ENCODE measurements at regions not wholly inside any gene's neighbourhood (a gene's known extent, or its start where the extent isn't known, plus 50 kb on each side); places are given as distances from the start of the nearest gene placed in this dataset.
"Not testable (repeated sequence)": the region's sequence is repeated elsewhere in the genome, so short reads cannot be mapped to it uniquely, and the experiment has no call there.

GRCh38 chr2:150256736-150257135 lies 230.7 kb downstream of the RND3 start:
- intact Hi-C loops (cut with DNase I; ENCODE audit: low total_unique reads), result no loop called here
- Histone ChIP-seq H3K27ac (peak overlapping the region in 1 of 8 donors; percentile 31), H3K4me1 (no peaks in the 10 kb centered on the region), H3K9me3 (peaks cover 0 to 8% (median 2%) of the 10 kb centered on the region in 8 donors), H3K4me3 (no peak overlapping the region), H3K36me3 (no peaks in the 10 kb centered on the region), H3K27me3 (replicated peaks in 1 of 7) (no peaks in the 10 kb centered on the region)
- no peak for TF ChIP-seq POLR2AphosphoS5 (IDR thresholded peaks at IDR 0.05)
- TF ChIP-seq POLR2A (IDR thresholded peaks at IDR 0.05), result no peak
- TF ChIP-seq CTCF (IDR thresholded peaks at IDR 0.05 in 8 of 11, conservative IDR thresholded peaks at IDR 0.05 in 3 of 11), result no peak
- WGBS, 5 donors, result 65 to 82% (median 69%) methylated on average over 3 of the region's 3 CpGs
- DNase-seq, result no peak

GRCh38 chr2:150255528-150255927 lies 231.9 kb downstream of the RND3 start:
- Histone ChIP-seq H3K9me3 (no peaks in the 10 kb centered on the region), H3K4me1 (no peaks in the 10 kb centered on the region), H3K27me3 (replicated peaks in 1 of 7) (no peaks in the 10 kb centered on the region), H3K4me3 (no peak overlapping the region), H3K36me3 (no peaks in the 10 kb centered on the region), H3K27ac (no peak overlapping the region)
- intact Hi-C loops (cut with DNase I; ENCODE audit: low total_unique reads), result no loop called here
- no peak for DNase-seq
- TF ChIP-seq POLR2AphosphoS5 (IDR thresholded peaks at IDR 0.05), result peak in 1 of 3 donors; percentile 58
- no peak for TF ChIP-seq CTCF (IDR thresholded peaks at IDR 0.05 in 8 of 11, conservative IDR thresholded peaks at IDR 0.05 in 3 of 11)

- H3K4me1 ChIP-seq; H3K9me3 ChIP-seq; H3K36me3 ChIP-seq; DNase-seq; H3K4me3 ChIP-seq; H3K27me3 ChIP-seq (replicated peaks in 1 of 7); H3K27ac ChIP-seq; intact Hi-C loops (cut with DNase I; ENCODE audit: low total_unique reads): not testable (repeated sequence)
- 58 to 80% (median 70%) methylated on average over 1 of the region's 1 CpG for WGBS, 5 donors
Observed at GRCh38 chr2:150249735-150250134, 237.7 kb downstream of the RND3 start.

- 56 to 100% (median 93%) methylated on average over 1 of the region's 1 CpG for WGBS, 5 donors
- TF ChIP-seq POLR2AphosphoS5 (IDR thresholded peaks at IDR 0.05) (no peak), CTCF (IDR thresholded peaks at IDR 0.05 in 8 of 11, conservative IDR thresholded peaks at IDR 0.05 in 3 of 11) (no peak), POLR2A (IDR thresholded peaks at IDR 0.05) (no peak)
- no peak overlapping the region for H3K4me3 ChIP-seq
- H3K4me1 ChIP-seq, result no peaks in the 10 kb centered on the region
- DNase-seq, result no peak
- intact Hi-C loops (cut with DNase I; ENCODE audit: low total_unique reads), result no loop called here
- H3K27ac ChIP-seq, result no peak overlapping the region
- H3K27me3 ChIP-seq (replicated peaks in 1 of 7), result no peaks in the 10 kb centered on the region
- peaks cover 0 to 3% (median 0%) of the 10 kb centered on the region in 8 donors for H3K9me3 ChIP-seq
- no peaks in the 10 kb centered on the region for H3K36me3 ChIP-seq
Observed at GRCh38 chr2:150247481-150247880, 240.0 kb downstream of the RND3 start.

GRCh38 chr2:150234787-150235446 lies 252.6 kb downstream of the RND3 start:
- WGBS, 5 donors, result 47 to 65% (median 62%) methylated on average over 7 of the region's 7 CpGs
- TF ChIP-seq POLR2AphosphoS5 (IDR thresholded peaks at IDR 0.05), result no peak
- no peak for TF ChIP-seq CTCF (IDR thresholded peaks at IDR 0.05 in 8 of 11, conservative IDR thresholded peaks at IDR 0.05 in 3 of 11)
- TF ChIP-seq POLR2A (IDR thresholded peaks at IDR 0.05), result no peak
- Histone ChIP-seq H3K36me3 (no peaks in the 10 kb centered on the region), H3K27ac (no peak overlapping the region), H3K9me3 (peaks cover 0 to 3% (median 0%) of the 10 kb centered on the region in 8 donors), H3K4me3 (no peak overlapping the region), H3K4me1 (no peaks in the 10 kb centered on the region), H3K27me3 (replicated peaks in 1 of 7) (no peaks in the 10 kb centered on the region)
- intact Hi-C loops (cut with DNase I; ENCODE audit: low total_unique reads), result no loop called here
- no peak for DNase-seq

All from spleen (tissue), 11 donors.